ENCODE measurements at regions not wholly inside any gene's neighbourhood (a gene's known extent, or its start where the extent isn't known, plus 50 kb on each side); places are given as distances from the start of the nearest gene placed in this dataset.

DNA sequence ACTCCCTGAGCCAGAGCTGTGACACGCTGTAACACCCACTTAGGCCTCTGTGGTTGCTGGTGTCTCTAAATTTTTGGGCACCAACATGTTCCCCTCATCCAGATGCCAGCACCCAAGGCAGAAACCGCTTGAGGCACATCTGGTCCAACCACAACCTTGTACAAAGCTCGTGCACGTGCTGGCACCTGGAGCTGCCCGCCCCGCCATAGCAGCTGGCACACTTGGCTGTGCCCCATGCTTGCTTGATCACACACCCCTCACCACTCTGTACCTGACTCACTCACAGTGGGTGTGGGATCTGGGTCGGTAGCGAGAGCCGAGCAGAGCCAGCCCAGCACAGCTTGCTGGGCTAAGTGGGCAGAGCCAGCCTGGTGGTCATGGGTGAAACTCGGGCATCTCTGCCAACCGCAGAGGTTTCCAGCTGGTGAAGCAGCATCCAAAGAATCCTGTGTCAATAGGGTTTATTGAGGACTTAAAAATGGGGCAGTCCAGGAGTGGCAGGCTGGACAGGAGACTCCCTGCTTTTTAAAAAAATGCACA is 1210.4 kb downstream of the TYW1 start:
- Histone ChIP-seq H2BK5ac (ENCODE audit: low read depth, low read length, poor library complexity, severe bottlenecking) (no peak overlapping the region), H2BK120ac (ENCODE audit: low read depth, low read length) (no peak overlapping the region), H3K9me3 (ENCODE audit: control insufficient read depth, low read length) (peaks cover 9% of the 10 kb centered on the region), H3K36me3 (ENCODE audit: control insufficient read depth in 1 of 2, insufficient read depth in 2 of 2, low read depth in 1 of 2, low read length in 2 of 2) (no peaks in the 10 kb centered on the region), H3K27me3 (ENCODE audit: control insufficient read depth in 1 of 2, insufficient read depth in 1 of 2, low read length in 2 of 2) (no peaks in the 10 kb centered on the region), H4K8ac (ENCODE audit: low read length) (no peak overlapping the region), H2AK5ac (ENCODE audit: low read length, severe bottlenecking) (no peak overlapping the region), H3K14ac (ENCODE audit: low read length in 2 of 2) (no peak overlapping the region), H3K4me1 (ENCODE audit: control insufficient read depth, insufficient read depth, low read depth, low read length) (no peaks in the 10 kb centered on the region), H2BK15ac (ENCODE audit: low read depth, poor library complexity, severe bottlenecking) (no peak overlapping the region), H3K79me1 (replicated peaks; ENCODE audit: low read length, poor library complexity, severe bottlenecking) (no peaks in the 10 kb centered on the region), H2AFZ (ENCODE audit: low read depth, low read length) (no peak overlapping the region), H3K18ac (ENCODE audit: low read depth in 1 of 2, low read length in 2 of 2) (no peak overlapping the region), H4K91ac (ENCODE audit: low read length) (no peak overlapping the region), H3K27ac (ENCODE audit: low read length, poor library complexity, severe bottlenecking) (no peak overlapping the region), H3K23ac (ENCODE audit: low read length in 2 of 2) (no peak overlapping the region), H2BK12ac (ENCODE audit: low read length in 2 of 2) (no peak overlapping the region), H3K4me2 (ENCODE audit: low read length, poor library complexity, severe bottlenecking) (no peak overlapping the region), H3K4ac (ENCODE audit: low read depth in 1 of 2, low read length in 2 of 2) (no peak overlapping the region), H3K9ac (ENCODE audit: low read length) (no peak overlapping the region), H3K4me3 (ENCODE audit: insufficient read depth in 1 of 2, low read depth in 1 of 2, low read length in 2 of 2) (no peak overlapping the region)
- no peak for DNase-seq
- WGBS: 84% methylated on average over 11 of the region's 11 CpGs

DNA sequence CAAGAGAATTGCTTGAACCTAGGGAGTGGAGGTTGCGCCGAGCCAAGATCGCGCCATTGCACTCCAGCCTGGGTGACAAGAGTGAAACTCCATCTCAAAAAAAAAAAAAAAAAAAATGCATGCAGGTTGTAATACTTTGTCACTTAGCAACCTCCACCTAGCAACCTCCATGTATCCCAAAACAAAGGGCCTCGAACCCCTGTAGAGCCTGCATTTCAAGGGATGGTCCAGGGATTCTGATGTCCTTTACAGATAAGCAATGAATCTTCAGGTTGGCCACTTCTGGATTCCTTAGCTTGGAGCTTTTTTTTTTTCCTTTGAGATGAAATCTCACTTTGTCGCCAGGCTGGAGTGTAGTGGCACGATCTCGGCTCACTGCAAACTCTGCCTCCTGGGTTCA is 1211.0 kb downstream of the TYW1 start:
- H4K91ac ChIP-seq (ENCODE audit: low read length): no peak overlapping the region
- no peak overlapping the region for H2BK12ac ChIP-seq (ENCODE audit: low read length in 2 of 2)

DNA sequence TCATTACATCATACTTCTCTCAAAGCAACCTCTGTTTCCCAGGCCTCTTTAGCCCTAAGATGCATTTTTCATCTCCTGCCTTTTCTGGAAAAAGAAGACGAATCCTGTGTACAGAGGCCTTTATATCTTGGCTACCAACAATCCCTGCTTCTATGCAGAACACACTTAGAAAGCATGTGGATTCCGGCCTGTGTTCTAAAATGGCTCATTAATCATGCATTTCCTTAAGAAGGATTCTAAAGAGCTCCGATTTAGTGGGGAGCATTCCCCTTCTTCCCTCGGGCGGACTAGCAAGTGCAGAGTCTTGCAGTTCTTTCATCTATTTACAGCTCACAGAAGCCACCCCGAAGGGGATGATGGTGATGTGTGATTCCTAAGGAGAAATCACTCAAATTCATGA is 1212.9 kb downstream of the TYW1 start:
- no peak overlapping the region for H2BK5ac ChIP-seq (ENCODE audit: low read depth, low read length, poor library complexity, severe bottlenecking)
- no peak overlapping the region for H2BK15ac ChIP-seq (ENCODE audit: low read depth, poor library complexity, severe bottlenecking)
- no peak overlapping the region for H4K8ac ChIP-seq (ENCODE audit: low read length)
- H2BK12ac ChIP-seq (ENCODE audit: low read length in 2 of 2): no peak overlapping the region
- no peak overlapping the region for H3K4ac ChIP-seq (ENCODE audit: low read depth in 1 of 2, low read length in 2 of 2)
- peaks cover 9% of the 10 kb centered on the region for H3K9me3 ChIP-seq (ENCODE audit: control insufficient read depth, low read length)
- H2AFZ ChIP-seq (ENCODE audit: low read depth, low read length): no peak overlapping the region
- no peaks in the 10 kb centered on the region for H3K4me1 ChIP-seq (ENCODE audit: control insufficient read depth, insufficient read depth, low read depth, low read length)
- H3K27me3 ChIP-seq (ENCODE audit: control insufficient read depth in 1 of 2, insufficient read depth in 1 of 2, low read length in 2 of 2): no peaks in the 10 kb centered on the region
- no peak overlapping the region for H3K4me2 ChIP-seq (ENCODE audit: low read length, poor library complexity, severe bottlenecking)
- H3K27ac ChIP-seq (ENCODE audit: low read length, poor library complexity, severe bottlenecking): no peak overlapping the region
- H4K91ac ChIP-seq (ENCODE audit: low read length): no peak overlapping the region
- no peak overlapping the region for H3K9ac ChIP-seq (ENCODE audit: low read length)
- no peak overlapping the region for H3K4me3 ChIP-seq (ENCODE audit: insufficient read depth in 1 of 2, low read depth in 1 of 2, low read length in 2 of 2)
- H3K23ac ChIP-seq (ENCODE audit: low read length in 2 of 2): no peak overlapping the region
- no peak overlapping the region for H2AK5ac ChIP-seq (ENCODE audit: low read length, severe bottlenecking)
- no peak for DNase-seq
- H3K79me1 ChIP-seq (replicated peaks; ENCODE audit: low read length, poor library complexity, severe bottlenecking): no peaks in the 10 kb centered on the region
- H3K18ac ChIP-seq (ENCODE audit: low read depth in 1 of 2, low read length in 2 of 2): no peak overlapping the region
- no peaks in the 10 kb centered on the region for H3K36me3 ChIP-seq (ENCODE audit: control insufficient read depth in 1 of 2, insufficient read depth in 2 of 2, low read depth in 1 of 2, low read length in 2 of 2)
- H3K14ac ChIP-seq (ENCODE audit: low read length in 2 of 2): no peak overlapping the region
- WGBS: 76% methylated on average over 5 of the region's 6 CpGs
- H2BK120ac ChIP-seq (ENCODE audit: low read depth, low read length): no peak overlapping the region

More for the DNA sequence above, 1211.0 kb downstream of the TYW1 start:
- Histone ChIP-seq H2BK5ac (ENCODE audit: low read depth, low read length, poor library complexity, severe bottlenecking) (no peak overlapping the region), H3K18ac (ENCODE audit: low read depth in 1 of 2, low read length in 2 of 2) (no peak overlapping the region), H3K23ac (ENCODE audit: low read length in 2 of 2) (no peak overlapping the region), H3K9me3 (ENCODE audit: control insufficient read depth, low read length) (peaks cover 9% of the 10 kb centered on the region), H3K14ac (ENCODE audit: low read length in 2 of 2) (no peak overlapping the region), H3K27ac (ENCODE audit: low read length, poor library complexity, severe bottlenecking) (no peak overlapping the region), H3K4me1 (ENCODE audit: control insufficient read depth, insufficient read depth, low read depth, low read length) (no peaks in the 10 kb centered on the region), H4K8ac (ENCODE audit: low read length) (no peak overlapping the region), H2AK5ac (ENCODE audit: low read length, severe bottlenecking) (no peak overlapping the region), H3K79me1 (replicated peaks; ENCODE audit: low read length, poor library complexity, severe bottlenecking) (no peaks in the 10 kb centered on the region), H3K4me3 (ENCODE audit: insufficient read depth in 1 of 2, low read depth in 1 of 2, low read length in 2 of 2) (no peak overlapping the region), H3K27me3 (ENCODE audit: control insufficient read depth in 1 of 2, insufficient read depth in 1 of 2, low read length in 2 of 2) (no peaks in the 10 kb centered on the region), H3K9ac (ENCODE audit: low read length) (no peak overlapping the region), H3K36me3 (ENCODE audit: control insufficient read depth in 1 of 2, insufficient read depth in 2 of 2, low read depth in 1 of 2, low read length in 2 of 2) (no peaks in the 10 kb centered on the region), H2BK120ac (ENCODE audit: low read depth, low read length) (no peak overlapping the region), H2AFZ (ENCODE audit: low read depth, low read length) (no peak overlapping the region), H2BK15ac (ENCODE audit: low read depth, poor library complexity, severe bottlenecking) (no peak overlapping the region), H3K4me2 (ENCODE audit: low read length, poor library complexity, severe bottlenecking) (no peak overlapping the region), H3K4ac (ENCODE audit: low read depth in 1 of 2, low read length in 2 of 2) (no peak overlapping the region)
- 93% methylated on average over 8 of the region's 8 CpGs for WGBS
- no peak for DNase-seq

DNA sequence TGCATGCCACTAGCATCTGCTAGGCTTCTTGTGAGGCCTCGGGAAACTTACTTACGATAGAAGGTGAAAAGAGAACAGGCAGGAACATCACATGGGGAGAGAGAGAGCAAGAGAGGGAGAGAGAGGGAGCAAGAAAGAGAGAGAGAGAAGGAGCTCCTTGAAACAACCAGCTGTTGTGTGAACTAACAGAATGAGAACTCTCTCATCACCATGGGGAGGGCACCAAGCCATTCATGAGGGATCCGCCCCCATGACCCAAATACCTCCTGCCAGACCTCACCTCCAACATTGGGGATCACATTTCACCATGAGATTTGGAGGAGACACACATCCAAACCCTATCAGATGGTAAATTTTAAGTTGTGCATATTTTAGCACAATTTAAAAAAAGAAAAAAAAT is 1217.2 kb downstream of the TYW1 start:
- DNase-seq: no peak
- Histone ChIP-seq H3K27ac (ENCODE audit: low read length, poor library complexity, severe bottlenecking) (no peak overlapping the region), H3K4me1 (ENCODE audit: control insufficient read depth, insufficient read depth, low read depth, low read length) (no peaks in the 10 kb centered on the region), H3K18ac (ENCODE audit: low read depth in 1 of 2, low read length in 2 of 2) (no peak overlapping the region), H2BK120ac (ENCODE audit: low read depth, low read length) (no peak overlapping the region), H2AK5ac (ENCODE audit: low read length, severe bottlenecking) (no peak overlapping the region), H3K9ac (ENCODE audit: low read length) (no peak overlapping the region), H4K8ac (ENCODE audit: low read length) (no peak overlapping the region), H3K14ac (ENCODE audit: low read length in 2 of 2) (no peak overlapping the region), H2BK15ac (ENCODE audit: low read depth, poor library complexity, severe bottlenecking) (no peak overlapping the region), H2AFZ (ENCODE audit: low read depth, low read length) (no peak overlapping the region), H3K27me3 (ENCODE audit: control insufficient read depth in 1 of 2, insufficient read depth in 1 of 2, low read length in 2 of 2) (no peaks in the 10 kb centered on the region), H3K4me3 (ENCODE audit: insufficient read depth in 1 of 2, low read depth in 1 of 2, low read length in 2 of 2) (no peak overlapping the region), H2BK5ac (ENCODE audit: low read depth, low read length, poor library complexity, severe bottlenecking) (no peak overlapping the region), H3K9me3 (ENCODE audit: control insufficient read depth, low read length) (no peaks in the 10 kb centered on the region), H2BK12ac (ENCODE audit: low read length in 2 of 2) (no peak overlapping the region), H3K36me3 (ENCODE audit: control insufficient read depth in 1 of 2, insufficient read depth in 2 of 2, low read depth in 1 of 2, low read length in 2 of 2) (no peaks in the 10 kb centered on the region), H3K4me2 (ENCODE audit: low read length, poor library complexity, severe bottlenecking) (no peak overlapping the region), H3K23ac (ENCODE audit: low read length in 2 of 2) (no peak overlapping the region), H4K91ac (ENCODE audit: low read length) (no peak overlapping the region), H3K79me1 (replicated peaks; ENCODE audit: low read length, poor library complexity, severe bottlenecking) (no peaks in the 10 kb centered on the region), H3K4ac (ENCODE audit: low read depth in 1 of 2, low read length in 2 of 2) (no peak overlapping the region)
- WGBS: 83% methylated on average over 3 of the region's 3 CpGs
